ENCODE measurements at regions not wholly inside any gene's neighbourhood (a gene's known extent, or its start where the extent isn't known, plus 50 kb on each side); places are given as distances from the start of the nearest gene placed in this dataset.

GRCh38 chr9:105972466-105973204, 278.3 kb downstream of the TMEM38B start:
- TF ChIP-seq POLR2AphosphoS5 (IDR thresholded peaks at IDR 0.05; ENCODE audit: low read depth, low read length) (no peak), FOXP2 (optimal IDR thresholded peaks at IDR 0.05; ENCODE audit: borderline replicate concordance, extremely low read depth, extremely low read length, insufficient read depth) (no peak), TAF1 (IDR thresholded peaks at IDR 0.05; ENCODE audit: borderline replicate concordance, insufficient read depth, low read length) (no peak), SIN3A (IDR thresholded peaks at IDR 0.05; ENCODE audit: borderline replicate concordance, insufficient read depth, low read length) (no peak), REST (IDR thresholded peaks at IDR 0.05; ENCODE audit: insufficient read depth in 1 of 2, low read depth in 2 of 2, low read length in 2 of 2) (no peak)

- TF ChIP-seq REST (IDR thresholded peaks at IDR 0.05; ENCODE audit: insufficient read depth in 1 of 2, low read depth in 2 of 2, low read length in 2 of 2) (no peak), SIN3A (IDR thresholded peaks at IDR 0.05; ENCODE audit: borderline replicate concordance, insufficient read depth, low read length) (no peak), FOXP2 (optimal IDR thresholded peaks at IDR 0.05; ENCODE audit: borderline replicate concordance, extremely low read depth, extremely low read length, insufficient read depth) (no peak), TAF1 (IDR thresholded peaks at IDR 0.05; ENCODE audit: borderline replicate concordance, insufficient read depth, low read length) (no peak), POLR2AphosphoS5 (IDR thresholded peaks at IDR 0.05; ENCODE audit: low read depth, low read length) (no peak)
Observed at GRCh38 chr9:105973951-105974351, 279.6 kb downstream of the TMEM38B start.

- TF ChIP-seq FOXP2 (optimal IDR thresholded peaks at IDR 0.05; ENCODE audit: borderline replicate concordance, extremely low read depth, extremely low read length, insufficient read depth) = no peak
- TF ChIP-seq TAF1 (IDR thresholded peaks at IDR 0.05; ENCODE audit: borderline replicate concordance, insufficient read depth, low read length) = no peak
- TF ChIP-seq POLR2AphosphoS5 (IDR thresholded peaks at IDR 0.05; ENCODE audit: low read depth, low read length) = no peak
- no peak for TF ChIP-seq REST (IDR thresholded peaks at IDR 0.05; ENCODE audit: insufficient read depth in 1 of 2, low read depth in 2 of 2, low read length in 2 of 2)
- TF ChIP-seq SIN3A (IDR thresholded peaks at IDR 0.05; ENCODE audit: borderline replicate concordance, insufficient read depth, low read length) = no peak
Observed at GRCh38 chr9:105975886-105976645, 281.7 kb downstream of the TMEM38B start.

- TF ChIP-seq POLR2AphosphoS5 (IDR thresholded peaks at IDR 0.05; ENCODE audit: low read depth, low read length) (no peak), SIN3A (IDR thresholded peaks at IDR 0.05; ENCODE audit: borderline replicate concordance, insufficient read depth, low read length) (no peak)
Observed at GRCh38 chr9:105978336-105978735, 284.0 kb downstream of the TMEM38B start.

- TF ChIP-seq POLR2AphosphoS5 (IDR thresholded peaks at IDR 0.05; ENCODE audit: low read depth, low read length) = no peak
- no peak for TF ChIP-seq REST (IDR thresholded peaks at IDR 0.05; ENCODE audit: insufficient read depth in 1 of 2, low read depth in 2 of 2, low read length in 2 of 2)
- no peak for TF ChIP-seq FOXP2 (optimal IDR thresholded peaks at IDR 0.05; ENCODE audit: borderline replicate concordance, extremely low read depth, extremely low read length, insufficient read depth)
- TF ChIP-seq SIN3A (IDR thresholded peaks at IDR 0.05; ENCODE audit: borderline replicate concordance, insufficient read depth, low read length) = no peak
- TF ChIP-seq TAF1 (IDR thresholded peaks at IDR 0.05; ENCODE audit: borderline replicate concordance, insufficient read depth, low read length) = no peak
Observed at GRCh38 chr9:105978826-105979225, 284.5 kb downstream of the TMEM38B start.

All from PFSK-1 (cell line).